Immature natural killer cell (primary cell): ENCODE measurements at regions not wholly inside any gene's neighbourhood (a gene's known extent, or its start where the extent isn't known, plus 50 kb on each side); places are given as distances from the start of the nearest gene placed in this dataset.
A peak's percentile ranks its signal among the peaks of the same experiment; 100 is the strongest.

ENCODE experiments used
- DNase-seq, 3 donors: peaks; one replicate each; pipeline ENCODE4 v3.0.0; 2022; ENCODE audit warnings: mixed read lengths in 1 of 3
- H3K27ac Mint-ChIP-seq, 6 donors: one replicate each; pipeline ENCODE4 v1.8.0; 2020; ENCODE audit warnings: mixed read lengths in 6 of 6, mild to moderate bottlenecking in 5 of 6, inconsistent platforms in 4 of 6, moderate library complexity in 3 of 6
- H3K27me3 Mint-ChIP-seq, 3 donors: one replicate each; pipeline ENCODE4 v1.8.0; 2020 to 2021; ENCODE audit warnings: low read depth in 3 of 3, mild to moderate bottlenecking in 3 of 3, mixed read lengths in 3 of 3, moderate library complexity in 3 of 3, inconsistent platforms in 1 of 3
- H3K36me3 Mint-ChIP-seq, 3 donors: one replicate each; pipeline ENCODE4 v1.8.0; 2020; ENCODE audit warnings: mixed read lengths in 3 of 3, inconsistent platforms in 2 of 3, mild to moderate bottlenecking in 2 of 3
- H3K4me1 Mint-ChIP-seq, 2 donors: one replicate each; pipeline ENCODE4 v1.8.0; 2020; ENCODE audit warnings: inconsistent platforms in 2 of 2, mild to moderate bottlenecking in 2 of 2, mixed read lengths in 2 of 2, moderate library complexity in 1 of 2
- H3K4me3 Mint-ChIP-seq, 5 donors: one replicate each; pipeline ENCODE4 v1.8.0; 2020; ENCODE audit warnings: mild to moderate bottlenecking in 5 of 5, mixed read lengths in 5 of 5, inconsistent platforms in 3 of 5, moderate library complexity in 3 of 5
- H3K9me3 Mint-ChIP-seq, 6 donors: one replicate each; pipeline ENCODE4 v1.8.0; 2020; ENCODE audit warnings: mild to moderate bottlenecking in 6 of 6, mixed read lengths in 6 of 6, inconsistent platforms in 4 of 6, moderate library complexity in 3 of 6

GRCh38 chr10:31081937-31082840 is 50.5 kb upstream of the ZNF438 start:
- H3K4me1 Mint-ChIP-seq, result no peaks in the 10 kb centered on the region
- H3K4me3 Mint-ChIP-seq, result peak overlapping the region in 1 of 5 donors; percentile 33

GRCh38 chr10:31083765-31084184 is 52.1 kb upstream of the ZNF438 start:
- Mint-ChIP-seq H3K4me3 (no peak overlapping the region), H3K27me3 (peaks cover 11 to 14% (median 12%) of the 10 kb centered on the region in 3 donors), H3K36me3 (no peaks in the 10 kb centered on the region), H3K27ac (no peak overlapping the region), H3K9me3 (peaks cover 0 to 3% (median 0%) of the 10 kb centered on the region in 6 donors), H3K4me1 (no peaks in the 10 kb centered on the region)
- DNase-seq, result peak; percentile 28 to 37 (median 33)

More at GRCh38 chr10:31081937-31082840, 50.5 kb upstream of the ZNF438 start:
- Mint-ChIP-seq H3K27me3 (peaks cover 11 to 12% (median 11%) of the 10 kb centered on the region in 3 donors), H3K9me3 (peaks cover 0 to 3% (median 0%) of the 10 kb centered on the region in 6 donors), H3K36me3 (no peaks in the 10 kb centered on the region), H3K27ac (peak overlapping the region in 3 of 6 donors; percentile 13 to 81 (median 58))
- no peak for DNase-seq

GRCh38 chr10:31087011-31087410 is 55.3 kb upstream of the ZNF438 start:
- Mint-ChIP-seq H3K27ac (no peak overlapping the region), H3K9me3 (no peaks in the 10 kb centered on the region), H3K4me3 (no peak overlapping the region), H3K4me1 (no peaks in the 10 kb centered on the region), H3K36me3 (no peaks in the 10 kb centered on the region), H3K27me3 (peaks cover 6 to 14% (median 10%) of the 10 kb centered on the region in 3 donors)
- DNase-seq, result no peak

- Mint-ChIP-seq H3K36me3 (no peaks in the 10 kb centered on the region), H3K27ac (no peak overlapping the region), H3K9me3 (no peaks in the 10 kb centered on the region)
Measured at GRCh38 chr10:31087851-31088250, 56.2 kb upstream of the ZNF438 start.

GRCh38 chr10:31090894-31091607 is 59.4 kb upstream of the ZNF438 start:
- peaks cover 0 to 7% (median 3%) of the 10 kb centered on the region in 3 donors for H3K27me3 Mint-ChIP-seq
- no peak for DNase-seq
- H3K36me3 Mint-ChIP-seq, result no peaks in the 10 kb centered on the region
- H3K4me3 Mint-ChIP-seq, result no peak overlapping the region
- no peaks in the 10 kb centered on the region for H3K4me1 Mint-ChIP-seq
- no peaks in the 10 kb centered on the region for H3K9me3 Mint-ChIP-seq
- H3K27ac Mint-ChIP-seq, result no peak overlapping the region

More at GRCh38 chr10:31087851-31088250, 56.2 kb upstream of the ZNF438 start:
- Mint-ChIP-seq H3K4me3 (no peak overlapping the region), H3K27me3 (peaks cover 0 to 7% (median 3%) of the 10 kb centered on the region in 3 donors), H3K4me1 (no peaks in the 10 kb centered on the region)
- DNase-seq, result no peak

- H3K36me3 Mint-ChIP-seq, result no peaks in the 10 kb centered on the region
- H3K4me1 Mint-ChIP-seq, result no peaks in the 10 kb centered on the region
- no peak for DNase-seq
- no peak overlapping the region for H3K4me3 Mint-ChIP-seq
- no peak overlapping the region for H3K27ac Mint-ChIP-seq
- no peaks in the 10 kb centered on the region for H3K9me3 Mint-ChIP-seq
- H3K27me3 Mint-ChIP-seq, result peaks cover 0 to 13% (median 1%) of the 10 kb centered on the region in 3 donors
Measured at GRCh38 chr10:31095677-31096560, 64.3 kb upstream of the ZNF438 start.

GRCh38 chr10:31098046-31098445 is 66.4 kb upstream of the ZNF438 start:
- Mint-ChIP-seq H3K4me3 (no peak overlapping the region), H3K4me1 (peaks cover 0 to 2% of the 10 kb centered on the region in 2 donors), H3K27me3 (peaks cover 1 to 17% (median 3%) of the 10 kb centered on the region in 3 donors), H3K27ac (no peak overlapping the region), H3K36me3 (no peaks in the 10 kb centered on the region), H3K9me3 (no peaks in the 10 kb centered on the region)
- no peak for DNase-seq

GRCh38 chr10:31099094-31099493 is 67.4 kb upstream of the ZNF438 start:
- H3K4me1 Mint-ChIP-seq, result peaks cover 0 to 2% of the 10 kb centered on the region in 2 donors
- no peaks in the 10 kb centered on the region for H3K36me3 Mint-ChIP-seq
- H3K27me3 Mint-ChIP-seq, result peaks cover 1 to 17% (median 3%) of the 10 kb centered on the region in 3 donors
- no peak for DNase-seq
- H3K9me3 Mint-ChIP-seq, result no peaks in the 10 kb centered on the region
- H3K4me3 Mint-ChIP-seq, result no peak overlapping the region
- no peak overlapping the region for H3K27ac Mint-ChIP-seq

- Mint-ChIP-seq H3K9me3 (no peaks in the 10 kb centered on the region), H3K27me3 (peaks cover 1 to 14% (median 3%) of the 10 kb centered on the region in 3 donors), H3K27ac (no peak overlapping the region), H3K36me3 (no peaks in the 10 kb centered on the region), H3K4me1 (peaks cover 0 to 2% of the 10 kb centered on the region in 2 donors), H3K4me3 (no peak overlapping the region)
- DNase-seq, result no peak
Measured at GRCh38 chr10:31099664-31100063, 68.0 kb upstream of the ZNF438 start.

- peaks cover 0 to 2% of the 10 kb centered on the region in 2 donors for H3K4me1 Mint-ChIP-seq
- no peak overlapping the region for H3K4me3 Mint-ChIP-seq
- H3K27ac Mint-ChIP-seq, result no peak overlapping the region
- H3K9me3 Mint-ChIP-seq, result no peaks in the 10 kb centered on the region
- no peak for DNase-seq
- H3K36me3 Mint-ChIP-seq, result no peaks in the 10 kb centered on the region
- peaks cover 1 to 14% (median 3%) of the 10 kb centered on the region in 3 donors for H3K27me3 Mint-ChIP-seq
Measured at GRCh38 chr10:31100115-31100601, 68.5 kb upstream of the ZNF438 start.

- no peak for DNase-seq
- Mint-ChIP-seq H3K9me3 (no peaks in the 10 kb centered on the region), H3K36me3 (no peaks in the 10 kb centered on the region), H3K4me3 (no peak overlapping the region), H3K4me1 (peaks cover 0 to 2% of the 10 kb centered on the region in 2 donors), H3K27me3 (peaks cover 1 to 14% (median 3%) of the 10 kb centered on the region in 3 donors), H3K27ac (no peak overlapping the region)
Measured at GRCh38 chr10:31100662-31101061, 69.0 kb upstream of the ZNF438 start.

GRCh38 chr10:31101123-31101522 is 69.5 kb upstream of the ZNF438 start:
- peaks cover 0 to 2% of the 10 kb centered on the region in 2 donors for H3K4me1 Mint-ChIP-seq
- no peaks in the 10 kb centered on the region for H3K36me3 Mint-ChIP-seq
- H3K4me3 Mint-ChIP-seq, result no peak overlapping the region
- H3K27me3 Mint-ChIP-seq, result peaks cover 1 to 12% (median 3%) of the 10 kb centered on the region in 3 donors
- DNase-seq, result no peak
- H3K27ac Mint-ChIP-seq, result no peak overlapping the region
- H3K9me3 Mint-ChIP-seq, result no peaks in the 10 kb centered on the region

- no peak overlapping the region for H3K4me3 Mint-ChIP-seq
- peaks cover 1 to 10% (median 3%) of the 10 kb centered on the region in 3 donors for H3K27me3 Mint-ChIP-seq
- H3K27ac Mint-ChIP-seq, result no peak overlapping the region
- H3K36me3 Mint-ChIP-seq, result no peaks in the 10 kb centered on the region
- DNase-seq, result no peak
- peaks cover 0 to 2% of the 10 kb centered on the region in 2 donors for H3K4me1 Mint-ChIP-seq
- no peaks in the 10 kb centered on the region for H3K9me3 Mint-ChIP-seq
Measured at GRCh38 chr10:31102421-31102820, 70.8 kb upstream of the ZNF438 start.
